ENCODE measurements at regions not wholly inside any gene's neighbourhood (a gene's known extent, or its start where the extent isn't known, plus 50 kb on each side); places are given as distances from the start of the nearest gene placed in this dataset.

DNA sequence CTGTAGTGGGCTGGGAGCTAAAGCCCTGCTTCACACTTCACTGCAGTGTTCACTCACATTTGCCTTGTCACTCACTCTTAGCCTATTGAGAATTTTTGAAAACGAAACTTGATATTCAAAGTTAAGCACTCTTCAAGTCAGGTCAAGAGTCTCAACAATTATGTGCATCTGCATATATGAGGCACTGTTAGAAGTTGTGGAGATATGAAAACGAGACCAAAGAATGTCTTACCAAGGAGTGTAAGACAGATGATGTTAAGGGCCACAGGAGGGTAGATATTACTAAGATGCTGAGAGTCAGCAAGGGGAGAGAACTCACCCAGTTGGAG is 64.7 kb upstream of the GJA8 start (continued):
- TF ChIP-seq ZNF462 (CRISPR knock-in tag; IDR thresholded peaks at IDR 0.05) (no peak), STAT1 (IDR thresholded peaks at IDR 0.05; ENCODE audit: unreplicated experiment) (no peak), EZH2phosphoT487 (IDR thresholded peaks at IDR 0.05; ENCODE audit: unreplicated experiment) (no peak), CTCF (conservative IDR thresholded peaks at IDR 0.05; ENCODE audit: low read depth in 2 of 2) (no peak), EZH2 (IDR thresholded peaks at IDR 0.05; ENCODE audit: low read depth, unreplicated experiment) (no peak), NANOG (IDR thresholded peaks at IDR 0.05; ENCODE audit: borderline replicate concordance) (no peak), CREB1 (CRISPR knock-in tag; IDR thresholded peaks at IDR 0.05; ENCODE audit: low read depth) (no peak)
- TF ChIP-seq, protein P1, sequence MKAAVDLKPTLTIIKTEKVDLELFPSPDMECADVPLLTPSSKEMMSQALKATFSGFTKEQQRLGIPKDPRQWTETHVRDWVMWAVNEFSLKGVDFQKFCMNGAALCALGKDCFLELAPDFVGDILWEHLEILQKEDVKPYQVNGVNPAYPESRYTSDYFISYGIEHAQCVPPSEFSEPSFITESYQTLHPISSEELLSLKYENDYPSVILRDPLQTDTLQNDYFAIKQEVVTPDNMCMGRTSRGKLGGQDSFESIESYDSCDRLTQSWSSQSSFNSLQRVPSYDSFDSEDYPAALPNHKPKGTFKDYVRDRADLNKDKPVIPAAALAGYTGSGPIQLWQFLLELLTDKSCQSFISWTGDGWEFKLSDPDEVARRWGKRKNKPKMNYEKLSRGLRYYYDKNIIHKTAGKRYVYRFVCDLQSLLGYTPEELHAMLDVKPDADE (IDR thresholded peaks at IDR 0.05): no peak

Data from GM23338 (cell line).